C4-2B (cell line): ENCODE measurements at regions not wholly inside any gene's neighbourhood (a gene's known extent, or its start where the extent isn't known, plus 50 kb on each side); places are given as distances from the start of the nearest gene placed in this dataset.

Experiments
- H3K27ac ChIP-seq: fragments of 450-650 bp; 2 replicates; pipeline ENCODE4 v1.5.1; 2017
- CTCF ChIP-seq: fragments of 450-650 bp; conservative IDR thresholded peaks from 2 replicates; pipeline ENCODE4 v1.5.1; 2017; ENCODE audit warnings: mild to moderate bottlenecking
- ZFX ChIP-seq: fragments of 450-650 bp; IDR thresholded peaks from 2 replicates; pipeline ENCODE4 v1.6.1; 2017

- TF ChIP-seq ZFX (no peak), CTCF (no peak)
- no peak overlapping the region for H3K27ac ChIP-seq
Measured at GRCh38 chr13:72403396-72404010, 323.9 kb downstream of the MZT1 start.

GRCh38 chr13:72400856-72401255 is 326.6 kb downstream of the MZT1 start:
- no peak overlapping the region for H3K27ac ChIP-seq
- TF ChIP-seq ZFX (no peak), CTCF (no peak)

GRCh38 chr13:72399351-72399750 is 328.1 kb downstream of the MZT1 start:
- H3K27ac ChIP-seq = no peak overlapping the region
- TF ChIP-seq CTCF (no peak), ZFX (no peak)

- TF ChIP-seq ZFX = no peak
- no peak overlapping the region for H3K27ac ChIP-seq
Measured at GRCh38 chr13:72397265-72397664, 330.2 kb downstream of the MZT1 start.

- no peak overlapping the region for H3K27ac ChIP-seq
Measured at GRCh38 chr13:72390909-72391308, 336.5 kb downstream of the MZT1 start.

GRCh38 chr13:72386138-72386684 is 341.2 kb downstream of the MZT1 start:
- H3K27ac ChIP-seq = no peak overlapping the region
- TF ChIP-seq ZFX (no peak), CTCF (no peak)

More at GRCh38 chr13:72390909-72391308, 336.5 kb downstream of the MZT1 start:
- no peak for TF ChIP-seq CTCF
- TF ChIP-seq ZFX = no peak

- no peak overlapping the region for H3K27ac ChIP-seq
- TF ChIP-seq ZFX (no peak), CTCF (no peak)
Measured at GRCh38 chr13:72384879-72385278, 342.6 kb downstream of the MZT1 start.

GRCh38 chr13:72384186-72384823 is 343.1 kb downstream of the MZT1 start:
- TF ChIP-seq CTCF (no peak; the same call in 1 of the 2 replicates), ZFX (no peak)
- no peak overlapping the region for H3K27ac ChIP-seq
